ENCODE measurements at regions not wholly inside any gene's neighbourhood (a gene's known extent, or its start where the extent isn't known, plus 50 kb on each side); places are given as distances from the start of the nearest gene placed in this dataset.

GRCh38 chr16:80314042-80314441, 226.8 kb upstream of the DYNLRB2 start:
- WGBS, 2 donors: 69 to 80% methylated on average over 4 of the region's 4 CpGs
- Histone ChIP-seq H3K9me3 (no peaks in the 10 kb centered on the region), H3K27ac (no peak overlapping the region), H3K36me3 (no peaks in the 10 kb centered on the region), H3K27me3 (no peaks in the 10 kb centered on the region), H3K4me3 (no peak overlapping the region), H3K4me1 (no peaks in the 10 kb centered on the region)
- no peak for TF ChIP-seq POLR2AphosphoS5 (IDR thresholded peaks at IDR 0.05)
- TF ChIP-seq CTCF (IDR thresholded peaks at IDR 0.05): no peak
- TF ChIP-seq EP300 (IDR thresholded peaks at IDR 0.05): no peak
- TF ChIP-seq POLR2A (IDR thresholded peaks at IDR 0.05): no peak
- no peak for DNase-seq
- intact Hi-C loops (cut with DNase I): no loop called here

- TF ChIP-seq POLR2A (IDR thresholded peaks at IDR 0.05) (no peak), EP300 (IDR thresholded peaks at IDR 0.05) (no peak), CTCF (IDR thresholded peaks at IDR 0.05) (no peak), POLR2AphosphoS5 (IDR thresholded peaks at IDR 0.05) (no peak)
- no peaks in the 10 kb centered on the region for H3K9me3 ChIP-seq
- no peaks in the 10 kb centered on the region for H3K4me1 ChIP-seq
- intact Hi-C loops (cut with DNase I): no loop called here
- no peak overlapping the region for H3K4me3 ChIP-seq
- no peaks in the 10 kb centered on the region for H3K27me3 ChIP-seq
- no peak overlapping the region for H3K27ac ChIP-seq
- DNase-seq: no peak
- no peaks in the 10 kb centered on the region for H3K36me3 ChIP-seq
- WGBS, 2 donors: 74 to 90% methylated on average over 3 of the region's 3 CpGs
These were observed 231.6 kb upstream of the DYNLRB2 start for GRCh38 chr16:80309178-80309577.

- DNase-seq: no peak
- Histone ChIP-seq H3K4me1 (peaks cover 0 to 5% (median 0%) of the 10 kb centered on the region in 4 donors), H3K27me3 (no peaks in the 10 kb centered on the region), H3K9me3 (no peaks in the 10 kb centered on the region), H3K36me3 (no peaks in the 10 kb centered on the region), H3K4me3 (no peak overlapping the region), H3K27ac (no peak overlapping the region)
- intact Hi-C loops (cut with DNase I): no loop called here
- WGBS, 2 donors: 46 to 72% methylated on average over 2 of the region's 2 CpGs
- no peak for TF ChIP-seq POLR2AphosphoS5 (IDR thresholded peaks at IDR 0.05)
These were observed 235.4 kb upstream of the DYNLRB2 start for GRCh38 chr16:80305410-80305809.

- Histone ChIP-seq H3K36me3 (no peaks in the 10 kb centered on the region), H3K4me1 (peaks cover 0 to 5% (median 0%) of the 10 kb centered on the region in 4 donors), H3K27ac (no peak overlapping the region), H3K9me3 (no peaks in the 10 kb centered on the region), H3K4me3 (no peak overlapping the region), H3K27me3 (no peaks in the 10 kb centered on the region)
- intact Hi-C loops (cut with DNase I): no loop called here
- no peak for DNase-seq
- no peak for TF ChIP-seq EP300 (IDR thresholded peaks at IDR 0.05)
- no peak for TF ChIP-seq POLR2A (IDR thresholded peaks at IDR 0.05)
- TF ChIP-seq POLR2AphosphoS5 (IDR thresholded peaks at IDR 0.05): no peak
- no peak for TF ChIP-seq CTCF (IDR thresholded peaks at IDR 0.05)
- WGBS, 2 donors: 77% methylated on average over 4 of the region's 4 CpGs
These were observed 237.1 kb upstream of the DYNLRB2 start for GRCh38 chr16:80303691-80304090.

- TF ChIP-seq EP300 (IDR thresholded peaks at IDR 0.05): no peak
- TF ChIP-seq POLR2A (IDR thresholded peaks at IDR 0.05): no peak
- TF ChIP-seq CTCF (IDR thresholded peaks at IDR 0.05): no peak
- TF ChIP-seq POLR2AphosphoS5 (IDR thresholded peaks at IDR 0.05): no peak
- no peaks in the 10 kb centered on the region for H3K36me3 ChIP-seq
- peaks cover 0 to 5% (median 0%) of the 10 kb centered on the region in 4 donors for H3K4me1 ChIP-seq
- H3K27ac ChIP-seq: no peak overlapping the region
- DNase-seq: no peak
- H3K27me3 ChIP-seq: no peaks in the 10 kb centered on the region
- no peak overlapping the region for H3K4me3 ChIP-seq
- H3K9me3 ChIP-seq: no peaks in the 10 kb centered on the region
- intact Hi-C loops (cut with DNase I): no loop called here
These were observed 239.9 kb upstream of the DYNLRB2 start for GRCh38 chr16:80300876-80301275.
